HepG2 (cell line): ENCODE measurements at regions not wholly inside any gene's neighbourhood (a gene's known extent, or its start where the extent isn't known, plus 50 kb on each side); places are given as distances from the start of the nearest gene placed in this dataset.

ENCODE experiments used
- ATAC-seq: fragments of 200-7000 bp; cut with Tn5 transposase; 3 replicates; pipeline ENCODE4 v1.9.1; 2020; ENCODE audit warnings: mild to moderate bottlenecking, moderate library complexity
- BruUV-seq: library from RNA; stranded (reverse); fragments of 400-500 nt; replicated peaks from 2 replicates; lab custom pipeline; 2021; lab: Mats Ljungman, UMichigan
- CTCF ChIA-PET: fragments of 300-600 bp; formaldehyde crosslinking; extraction: SDS; loops from one replicate; lab custom pipeline; 2021; ENCODE audit warnings: low total read pairs, inconsistent platforms, low intra/inter-chr PET ratio; lab: Yijun Ruan, JAX
- POLR2A ChIA-PET: fragments of 350-600 bp; sonication (Branson Sonifier 250); formaldehyde crosslinking; loops from one replicate; lab custom pipeline; 2020; ENCODE audit warnings: antibody characterized with exemption, inconsistent platforms; lab: Yijun Ruan, JAX
- DNase-seq: peaks from one replicate; pipeline ENCODE4 v3.0.0-alpha.2; 2015; ENCODE audit warnings: low spot score
- FAIRE-seq: peaks from 3 replicates; lab custom pipeline; 2011; peaks lifted over from hg19 to GRCh38; lab: Jason Lieb, UNC
- H2AFZ ChIP-seq: one replicate; pipeline ENCODE4 v1.6.1; 2011; ENCODE audit warnings: low read length, inconsistent platforms
- H3K27ac ChIP-seq: fragments of 300-600 bp; 3 replicates; pipeline ENCODE4 v1.8.0; 2011; ENCODE audit warnings: mixed run types, mild to moderate bottlenecking, mixed read lengths, low read length, inconsistent platforms; ENCODE audit not compliant: insufficient read depth; ENCODE audit errors: extremely low read length
- H3K27me3 ChIP-seq, 2 experiments: fragments of 200-600 bp in 1 of 2; 2 replicates in 1 of 2; 3 replicates in 1 of 2; pipeline versions ENCODE4 v1.6.0 to v1.8.0; 2011; ENCODE audit warnings: low read length in 2 of 2, mild to moderate bottlenecking in 2 of 2, moderate library complexity in 2 of 2, inconsistent platforms in 1 of 2; ENCODE audit not compliant: insufficient read depth in 2 of 2, control insufficient read depth in 1 of 2
- H3K36me3 ChIP-seq, 2 experiments: fragments of 200-600 bp in 1 of 2; replicated peaks in 1 of 2; 2 replicates in 1 of 2; 3 replicates in 1 of 2; pipeline versions ENCODE4 v1.5.1 to v1.8.0; 2011; ENCODE audit warnings: low read length in 2 of 2, inconsistent platforms in 1 of 2; ENCODE audit not compliant: insufficient read depth in 2 of 2, control insufficient read depth in 1 of 2
- H3K4me1 ChIP-seq: 2 replicates; pipeline ENCODE4 v1.5.1; 2012; ENCODE audit warnings: low read length, inconsistent platforms; ENCODE audit not compliant: insufficient read depth
- H3K4me2 ChIP-seq: 2 replicates; pipeline ENCODE4 v1.6.0; 2011; ENCODE audit warnings: low read depth, low read length, inconsistent platforms
- H3K4me3 ChIP-seq, 3 experiments: fragments of 200-600 bp in 1 of 3; sonication (generic), shearing (Covaris generic) in 1 of 3; replicated peaks in 1 of 3; 2 replicates each; pipeline ENCODE4 v1.5.1; 2011 to 2016; ENCODE audit warnings: low read length in 3 of 3, inconsistent platforms in 2 of 3, low read depth in 2 of 3, mild to moderate bottlenecking in 2 of 3, control low read depth in 1 of 3, mixed read lengths in 1 of 3; ENCODE audit not compliant: insufficient read depth in 1 of 3
- H3K79me2 ChIP-seq: one replicate; pipeline ENCODE4 v1.6.1; 2011; ENCODE audit warnings: low read length, inconsistent platforms; ENCODE audit not compliant: insufficient read depth
- H3K9ac ChIP-seq: 2 replicates; pipeline ENCODE4 v1.6.0; 2011; ENCODE audit warnings: mild to moderate bottlenecking, low read depth, low read length, inconsistent platforms; ENCODE audit not compliant: insufficient read depth
- H3K9me3 ChIP-seq: 2 replicates; pipeline ENCODE4 v1.5.1; 2012; ENCODE audit warnings: mild to moderate bottlenecking, low read length
- H4K20me1 ChIP-seq: 2 replicates; pipeline ENCODE4 v1.6.0; 2011; ENCODE audit warnings: inconsistent platforms, mild to moderate bottlenecking, low read length, moderate library complexity; ENCODE audit not compliant: insufficient read depth
- CBFB ChIP-seq: sonication (generic); formaldehyde crosslinking; IDR thresholded peaks from 2 replicates; pipeline ENCODE4 v1.4.0; 2020; ENCODE audit warnings: missing genetic modification reagents
- CREB1 ChIP-seq, 2 experiments: fragments of 450-650 bp in 1 of 2; IDR thresholded peaks; 2 replicates each; pipeline ENCODE4 v1.6.1; 2016 to 2017; ENCODE audit warnings: control low read depth in 1 of 2, mild to moderate bottlenecking in 1 of 2, missing compliant biosample characterization in 1 of 2, missing genetic modification characterization in 1 of 2
- DMAP1 ChIP-seq: IDR thresholded peaks from 2 replicates; pipeline ENCODE4 v1.6.1; 2016
- EEA1 ChIP-seq: sonication (generic); formaldehyde crosslinking; IDR thresholded peaks from 2 replicates; pipeline ENCODE4 v1.5.1; 2020; ENCODE audit warnings: mild to moderate bottlenecking, missing genetic modification reagents, borderline replicate concordance
- FOXA3 ChIP-seq: IDR thresholded peaks from 2 replicates; pipeline ENCODE4 v1.6.1; 2016; ENCODE audit warnings: missing genetic modification reagents, missing compliant biosample characterization
- GABPA ChIP-seq, 2 experiments: IDR thresholded peaks; 2 replicates each; pipeline ENCODE4 v1.6.1; 2011 to 2016; ENCODE audit warnings: low read depth in 2 of 2, low read length in 1 of 2, missing biosample characterization in 1 of 2, missing genetic modification characterization in 1 of 2
- HMGA1 ChIP-seq: sonication (generic); formaldehyde crosslinking; conservative IDR thresholded peaks from 2 replicates; pipeline ENCODE4 v1.4.0; 2020; ENCODE audit warnings: missing genetic modification reagents
- HNRNPH1 ChIP-seq: fragments of 200-400 bp; formaldehyde crosslinking; optimal IDR thresholded peaks from 2 replicates; pipeline ENCODE3; 2017; ENCODE audit warnings: mild to moderate bottlenecking, low read depth, low read length
- HNRNPL ChIP-seq: fragments of 200-400 bp; formaldehyde crosslinking; IDR thresholded peaks from 2 replicates; pipeline ENCODE4 v1.6.1; 2017; ENCODE audit warnings: mild to moderate bottlenecking, low read depth, low read length
- RARG ChIP-seq: sonication (generic); formaldehyde crosslinking; IDR thresholded peaks from 2 replicates; pipeline ENCODE4 v1.4.0; 2020; ENCODE audit warnings: low read depth, mild to moderate bottlenecking, missing genetic modification reagents
- RBFOX2 ChIP-seq: fragments of 200-400 bp; formaldehyde crosslinking; IDR thresholded peaks from 2 replicates; pipeline ENCODE4 v1.6.1; 2017; ENCODE audit warnings: low read depth, mild to moderate bottlenecking, low read length
- TARDBP ChIP-seq: sonication (generic); formaldehyde crosslinking; IDR thresholded peaks from 2 replicates; pipeline ENCODE4 v1.8.0; 2022; ENCODE audit warnings: mild to moderate bottlenecking, missing genetic modification reagents
- TSC22D2 ChIP-seq: sonication (generic); formaldehyde crosslinking; IDR thresholded peaks from 2 replicates; pipeline ENCODE4 v1.5.1; 2020; ENCODE audit warnings: missing genetic modification reagents, mild to moderate bottlenecking, borderline replicate concordance
- ZBTB14 ChIP-seq: sonication (generic); formaldehyde crosslinking; IDR thresholded peaks from 2 replicates; pipeline ENCODE4 v1.4.0; 2020; ENCODE audit warnings: missing genetic modification reagents
- ZC3H4 ChIP-seq: sonication (generic); formaldehyde crosslinking; IDR thresholded peaks from 2 replicates; pipeline ENCODE4 v1.4.0; 2020; ENCODE audit warnings: missing genetic modification reagents, borderline replicate concordance
- ZNF138 ChIP-seq: sonication (generic); formaldehyde crosslinking; IDR thresholded peaks from 2 replicates; pipeline ENCODE4 v1.5.0; 2020; ENCODE audit warnings: mild to moderate bottlenecking, low read depth, missing genetic modification reagents
- ZNF264 ChIP-seq: sonication (generic); formaldehyde crosslinking; IDR thresholded peaks from 2 replicates; pipeline ENCODE4 v1.4.0; 2020; ENCODE audit warnings: missing genetic modification reagents
- ZNF451 ChIP-seq: sonication (generic); formaldehyde crosslinking; IDR thresholded peaks from 2 replicates; pipeline ENCODE4 v1.5.0; 2020; ENCODE audit warnings: mild to moderate bottlenecking, missing genetic modification reagents
- WGBS: methylation state at CpG from one replicate; pipeline ENCODE4 v1.1.6; 2017; ENCODE audit warnings: low lambda C conversion rate; 5-methylcytosine and 5-hydroxymethylcytosine counted together
- in situ Hi-C: cut with HindIII; loops from 2 replicates; pipeline ENCODE4 v1.10.0; 2017; ENCODE audit warnings: low pct_unique_long_range_greater_than_20kb; ENCODE audit not compliant: extremely low pct_ligation_motif_present
- intact Hi-C: fragments of 100-400 bp; cut with micrococcal nuclease; formaldehyde crosslinking; loops from one replicate; pipeline ENCODE4 v1.10.0; 2022; ENCODE audit not compliant: unreplicated experiment

GRCh38 chr14:29223947-29224346 is 457.4 kb downstream of the FOXG1 start:
- CTCF ChIA-PET, result interaction anchor here (1.7 to 3.3 kb wide), 4 partner anchors 208 to 472 kb away, joined by 10 to 48 read pairs (median 15); no protein-coding TSS in a partner anchor
- POLR2A ChIA-PET, result no interaction called here

GRCh38 chr14:29227631-29228030 is 461.0 kb downstream of the FOXG1 start:
- ATAC-seq, result no peak
- Histone ChIP-seq H2AFZ (no peak overlapping the region), H4K20me1 (no peaks in the 10 kb centered on the region), H3K27me3 (no peaks in the 10 kb centered on the region), H3K4me3 (no peak overlapping the region), H3K4me1 (no peaks in the 10 kb centered on the region), H3K27ac (no peak overlapping the region), H3K36me3 (no peaks in the 10 kb centered on the region), H3K79me2 (no peaks in the 10 kb centered on the region), H3K4me2 (no peak overlapping the region), H3K9ac (no peak overlapping the region), H3K9me3 (0 out of 2 replicates have a peak, but pooled peaks cover 10% of the 10 kb centered on the region)
- POLR2A ChIA-PET, result no interaction called here
- no peak for DNase-seq
- no peak for TF ChIP-seq FOXA3 (CRISPR knock-in tag)
- TF ChIP-seq ZBTB14 (CRISPR knock-in tag), result no peak
- no peak for TF ChIP-seq EEA1 (CRISPR knock-in tag)
- no peak for TF ChIP-seq RBFOX2
- TF ChIP-seq TARDBP, result no peak
- no peak for TF ChIP-seq DMAP1 (CRISPR knock-in tag)
- TF ChIP-seq HMGA1 (CRISPR knock-in tag), result no peak
- TF ChIP-seq RARG (CRISPR knock-in tag), result no peak
- TF ChIP-seq ZC3H4 (CRISPR knock-in tag), result no peak
- TF ChIP-seq CBFB (CRISPR knock-in tag), result no peak
- TF ChIP-seq GABPA (IDR thresholded peaks at IDR 0.05; ENCODE audit: low read depth, low read length), result no peak
- no peak for TF ChIP-seq GABPA (CRISPR knock-in tag; IDR thresholded peaks at IDR 0.05; ENCODE audit: low read depth)
- TF ChIP-seq ZNF138 (CRISPR knock-in tag), result no peak
- no peak for TF ChIP-seq HNRNPH1
- no peak for TF ChIP-seq HNRNPL
- in situ Hi-C loops, result no loop called here
- CTCF ChIA-PET, result no interaction called here
- BruUV-seq, result no TSS peak
- FAIRE-seq, result no peak
- intact Hi-C loops, result loop anchor here (10.0 kb wide), 1 partner anchor 307 kb away; no protein-coding TSS in a partner anchor
- 3% methylated on average over 1 of the region's 1 CpG for WGBS

More at GRCh38 chr14:29223947-29224346, 457.4 kb downstream of the FOXG1 start:
- TF ChIP-seq ZNF264 (CRISPR knock-in tag) (no peak), CREB1 (IDR thresholded peaks at IDR 0.05) (peak; percentile 49; the same call in 1 of the 2 replicates), CREB1 (CRISPR knock-in tag; IDR thresholded peaks at IDR 0.05) (no peak), ZNF451 (CRISPR knock-in tag) (no peak), TSC22D2 (CRISPR knock-in tag) (no peak)
- H4K20me1 ChIP-seq, result no peaks in the 10 kb centered on the region
- H3K27me3 ChIP-seq, result no peaks in the 10 kb centered on the region
- no peaks in the 10 kb centered on the region for H3K9me3 ChIP-seq
- in situ Hi-C loops (loop anchor here (5.0 kb wide), 2 partner anchors 212 to 472 kb away; no protein-coding TSS in a partner anchor), intact Hi-C loops (loop anchor here (10.0 kb wide), 1 partner anchor 311 kb away; no protein-coding TSS in a partner anchor)
- no peak for DNase-seq
- under 1% methylated on average over 3 of the region's 3 CpGs for WGBS
- no peak overlapping the region for H3K9ac ChIP-seq
- no peak for FAIRE-seq
- no peak for ATAC-seq
- no peaks in the 10 kb centered on the region for H3K36me3 ChIP-seq
- no peaks in the 10 kb centered on the region for H3K79me2 ChIP-seq
- no peaks in the 10 kb centered on the region for H3K4me1 ChIP-seq
- no TSS peak for BruUV-seq
- H2AFZ ChIP-seq, result no peak overlapping the region
- no peak overlapping the region for H3K4me3 ChIP-seq
- no peak overlapping the region for H3K27ac ChIP-seq
- H3K4me2 ChIP-seq, result no peak overlapping the region
